GM23338 (cell line): ENCODE measurements at regions not wholly inside any gene's neighbourhood (a gene's known extent, or its start where the extent isn't known, plus 50 kb on each side); places are given as distances from the start of the nearest gene placed in this dataset.

Experiments
- ATAC-seq: fragments of 200-7000 bp; cut with Tn5 transposase; 3 replicates; pipeline ENCODE4 v1.9.1; 2020
- DNase-seq: peaks from one replicate; pipeline ENCODE4 v3.0.0-alpha.2; 2015; ENCODE audit warnings: low spot score
- H2AFZ ChIP-seq: fragments of 200-600 bp; sonication (generic); 2 replicates; pipeline ENCODE4 v1.8.0; 2016; ENCODE audit warnings: antibody characterized with exemption, mild to moderate bottlenecking, moderate library complexity
- H3F3A ChIP-seq: fragments of 200-600 bp; sonication (generic); replicated peaks from 2 replicates; pipeline ENCODE4 v1.8.0; 2017; ENCODE audit warnings: antibody characterized with exemption, mixed run types, low read depth
- H3K27ac ChIP-seq: fragments of 200-600 bp; sonication (generic); 2 replicates; pipeline ENCODE4 v1.6.1; 2016; ENCODE audit warnings: low read depth
- H3K27me3 ChIP-seq: fragments of 200-600 bp; sonication (generic); 2 replicates; pipeline ENCODE4 v1.8.0; 2016; ENCODE audit warnings: mild to moderate bottlenecking, mixed run types, moderate library complexity; ENCODE audit not compliant: insufficient read depth
- H3K36me3 ChIP-seq: fragments of 200-600 bp; sonication (generic); 2 replicates; pipeline ENCODE4 v1.8.0; 2016; ENCODE audit warnings: mild to moderate bottlenecking; ENCODE audit not compliant: insufficient read depth
- H3K4me1 ChIP-seq: fragments of 200-600 bp; sonication (generic); 2 replicates; pipeline ENCODE4 v1.8.0; 2016; ENCODE audit warnings: mild to moderate bottlenecking, moderate library complexity; ENCODE audit not compliant: insufficient read depth
- H3K4me2 ChIP-seq: fragments of 200-600 bp; sonication (generic); 2 replicates; pipeline ENCODE4 v1.7.1; 2017; ENCODE audit warnings: mixed run types
- H3K4me3 ChIP-seq: fragments of 200-600 bp; sonication (generic); 2 replicates; pipeline ENCODE4 v1.6.1; 2016; ENCODE audit warnings: mixed run types
- H3K79me2 ChIP-seq: fragments of 200-600 bp; sonication (generic); replicated peaks from 2 replicates; pipeline ENCODE4 v1.8.0; 2017; ENCODE audit warnings: mild to moderate bottlenecking; ENCODE audit not compliant: insufficient read depth
- H3K9me2 ChIP-seq: fragments of 200-600 bp; sonication (generic); 2 replicates; pipeline ENCODE4 v1.8.0; 2017; ENCODE audit not compliant: insufficient read depth
- H4K20me1 ChIP-seq: fragments of 200-600 bp; sonication (generic); replicated peaks from 2 replicates; pipeline ENCODE4 v1.8.0; 2017; ENCODE audit warnings: mild to moderate bottlenecking; ENCODE audit not compliant: insufficient read depth
- H3K27ac Mint-ChIP-seq: 2 replicates; pipeline ENCODE4 v1.8.0; 2020; ENCODE audit warnings: inconsistent platforms, mild to moderate bottlenecking, moderate library complexity, mixed read lengths
- H3K27me3 Mint-ChIP-seq: 3 replicates; pipeline ENCODE4 v1.8.0; 2022; ENCODE audit warnings: low read depth, mild to moderate bottlenecking, moderate library complexity, mixed read lengths, inconsistent platforms; ENCODE audit not compliant: insufficient read depth, poor library complexity
- H3K36me3 Mint-ChIP-seq: 3 replicates; pipeline ENCODE4 v1.8.0; 2021; ENCODE audit warnings: low read depth, mild to moderate bottlenecking, inconsistent platforms, moderate library complexity, mixed read lengths
- H3K4me1 Mint-ChIP-seq: 3 replicates; pipeline ENCODE4 v1.8.0; 2020; ENCODE audit warnings: mild to moderate bottlenecking, inconsistent platforms, mixed read lengths
- H3K4me3 Mint-ChIP-seq: 3 replicates; pipeline ENCODE4 v1.8.0; 2021; ENCODE audit warnings: moderate library complexity, mild to moderate bottlenecking, inconsistent platforms, mixed read lengths
- H3K9me3 Mint-ChIP-seq: 3 replicates; pipeline ENCODE4 v1.8.0; 2020; ENCODE audit warnings: moderate library complexity, mild to moderate bottlenecking, inconsistent platforms, mixed read lengths
- CREB1 ChIP-seq: fragments of 250-450 bp; sonication (Bioruptor Pico); IDR thresholded peaks from 2 replicates; pipeline ENCODE4 v1.5.0; 2020; ENCODE audit warnings: low read depth, mild to moderate bottlenecking, moderate library complexity
- CTCF ChIP-seq, 2 experiments: fragments of 200-600 bp in 1 of 2; sonication (generic) in 1 of 2; conservative IDR thresholded peaks; 2 replicates each; pipeline versions ENCODE4 v1.5.1 to v1.6.1; 2016 to 2017; ENCODE audit warnings: antibody characterized with exemption in 2 of 2, low read depth in 2 of 2, mild to moderate bottlenecking in 2 of 2, moderate library complexity in 1 of 2
- ETS1 ChIP-seq: IDR thresholded peaks from 2 replicates; pipeline ENCODE4 v1.6.1; 2016; ENCODE audit warnings: antibody characterized with exemption
- EZH2phosphoT487 ChIP-seq: fragments of 200-600 bp; sonication (generic); IDR thresholded peaks from one replicate; pipeline ENCODE4 v1.8.1; 2018; ENCODE audit warnings: antibody characterized with exemption; ENCODE audit not compliant: unreplicated experiment
- JUNB ChIP-seq: IDR thresholded peaks from one replicate; pipeline ENCODE4 v1.6.1; 2016; ENCODE audit warnings: antibody characterized with exemption; ENCODE audit not compliant: unreplicated experiment
- POLR2AphosphoS5 ChIP-seq: IDR thresholded peaks from 2 replicates; pipeline ENCODE4 v1.6.1; 2016; ENCODE audit warnings: antibody characterized with exemption, low read depth
- REST ChIP-seq: IDR thresholded peaks from one replicate; pipeline ENCODE4 v1.6.1; 2018; ENCODE audit warnings: antibody characterized with exemption; ENCODE audit not compliant: unreplicated experiment
- ZNF114 ChIP-seq: fragments of 250-450 bp; sonication (Bioruptor Pico); IDR thresholded peaks from 2 replicates; pipeline ENCODE4 v1.5.0; 2020; ENCODE audit warnings: mild to moderate bottlenecking, moderate library complexity
- ZNF331 ChIP-seq: fragments of 250-450 bp; sonication (Bioruptor Pico); IDR thresholded peaks from 2 replicates; pipeline ENCODE4 v1.5.0; 2020; ENCODE audit warnings: low read depth, mild to moderate bottlenecking, moderate library complexity
- ZNF462 ChIP-seq: fragments of 250-450 bp; sonication (Bioruptor Pico); IDR thresholded peaks from 2 replicates; pipeline ENCODE4 v1.5.0; 2020; ENCODE audit warnings: mild to moderate bottlenecking, moderate library complexity

- no peak for TF ChIP-seq JUNB
- TF ChIP-seq ETS1: no peak
- TF ChIP-seq CREB1 (CRISPR knock-in tag): no peak
- TF ChIP-seq ZNF331 (CRISPR knock-in tag): no peak
- Histone ChIP-seq H3K36me3 (no peaks in the 10 kb centered on the region), H3K27ac (no peak overlapping the region), H3K27me3 (no peaks in the 10 kb centered on the region), H3K79me2 (no peaks in the 10 kb centered on the region), H2AFZ (no peak overlapping the region), H3K9me2 (no peaks in the 10 kb centered on the region; the same call in 1 of the 2 replicates), H3K4me1 (no peaks in the 10 kb centered on the region), H4K20me1 (no peaks in the 10 kb centered on the region), H3K4me2 (no peak overlapping the region), H3F3A (no peaks in the 10 kb centered on the region), H3K4me3 (no peak overlapping the region)
- DNase-seq (no peak), ATAC-seq (no peak)
- Mint-ChIP-seq H3K4me3 (no peak overlapping the region), H3K9me3 (peaks cover 3% of the 10 kb centered on the region), H3K27ac (no peak overlapping the region), H3K27me3 (peaks cover 1% of the 10 kb centered on the region), H3K36me3 (peaks cover 3% of the 10 kb centered on the region; the same call in 2 of the 3 replicates), H3K4me1 (no peaks in the 10 kb centered on the region)
These were observed 83.1 kb upstream of the IKZF1 start for GRCh38 chr7:50221433-50221832.

DNA sequence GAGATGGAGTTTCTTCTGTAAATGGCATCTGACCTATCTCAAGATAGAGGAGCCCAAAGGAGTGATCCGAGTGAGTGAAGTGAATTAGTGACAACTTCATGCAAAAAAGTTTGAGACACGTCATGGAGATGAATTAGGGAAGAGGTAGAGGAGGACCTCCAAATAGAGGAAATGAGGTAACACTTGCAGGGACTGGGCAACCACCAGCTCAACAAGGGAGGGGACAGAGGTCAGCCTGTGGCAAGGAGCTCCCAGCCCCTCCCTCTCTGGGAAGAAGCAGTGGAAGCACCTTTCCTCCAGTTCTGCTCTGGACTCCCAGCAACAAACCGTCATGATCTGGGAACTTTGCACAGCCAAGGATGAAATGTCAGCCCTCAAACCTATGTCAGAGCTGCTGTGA is 83.5 kb upstream of the IKZF1 start:
- Histone ChIP-seq H4K20me1 (no peaks in the 10 kb centered on the region), H3K4me1 (no peaks in the 10 kb centered on the region), H3K9me2 (no peaks in the 10 kb centered on the region; the same call in 1 of the 2 replicates), H3K79me2 (no peaks in the 10 kb centered on the region), H3K36me3 (no peaks in the 10 kb centered on the region), H2AFZ (no peak overlapping the region), H3K4me2 (no peak overlapping the region), H3K4me3 (no peak overlapping the region), H3K27ac (no peak overlapping the region), H3F3A (no peaks in the 10 kb centered on the region), H3K27me3 (no peaks in the 10 kb centered on the region)
- H3K36me3 Mint-ChIP-seq: peaks cover 3% of the 10 kb centered on the region; the same call in 2 of the 3 replicates
- peaks cover 3% of the 10 kb centered on the region for H3K9me3 Mint-ChIP-seq
- no peak overlapping the region for H3K27ac Mint-ChIP-seq
- H3K4me3 Mint-ChIP-seq: no peak overlapping the region
- DNase-seq (no peak), ATAC-seq (no peak)
- H3K4me1 Mint-ChIP-seq: no peaks in the 10 kb centered on the region
- H3K27me3 Mint-ChIP-seq: peaks cover 4% of the 10 kb centered on the region
- no peak for TF ChIP-seq CTCF (conservative IDR thresholded peaks at IDR 0.05; ENCODE audit: low read depth in 2 of 2)
- TF ChIP-seq EZH2phosphoT487: no peak
- no peak for TF ChIP-seq REST
- TF ChIP-seq ZNF114 (CRISPR knock-in tag): no peak
- TF ChIP-seq ZNF462 (CRISPR knock-in tag): no peak
- no peak for TF ChIP-seq CREB1 (CRISPR knock-in tag)
- no peak for TF ChIP-seq POLR2AphosphoS5
- no peak for TF ChIP-seq ZNF331 (CRISPR knock-in tag)
